Smooth muscle cell (in vitro differentiated cells): ENCODE measurements at regions not wholly inside any gene's neighbourhood (a gene's known extent, or its start where the extent isn't known, plus 50 kb on each side); places are given as distances from the start of the nearest gene placed in this dataset.

Experiments
- DNase-seq: peaks from one replicate; lab custom pipeline; 2025; ENCODE audit not compliant: unreplicated experiment; lab: John Stamatoyannopoulos, UW
- H2AFZ ChIP-seq: fragments of 200-600 bp; sonication (generic); 2 replicates; pipeline ENCODE4 v1.6.0; 2016; ENCODE audit warnings: antibody characterized with exemption, low read depth, mild to moderate bottlenecking
- H3F3A ChIP-seq: fragments of 200-600 bp; sonication (generic); 2 replicates; pipeline ENCODE4 v1.6.0; 2017; ENCODE audit warnings: antibody characterized with exemption, low read depth
- H3K27ac ChIP-seq: fragments of 200-600 bp; sonication (generic); 2 replicates; pipeline ENCODE4 v1.5.1; 2016; ENCODE audit warnings: low read depth, mild to moderate bottlenecking
- H3K27me3 ChIP-seq: fragments of 200-600 bp; sonication (generic); 2 replicates; pipeline ENCODE4 v1.6.1; 2016; ENCODE audit warnings: low read depth, mild to moderate bottlenecking
- H3K36me3 ChIP-seq: fragments of 200-600 bp; sonication (generic); 2 replicates; pipeline ENCODE4 v1.5.1; 2016; ENCODE audit warnings: low read depth
- H3K4me1 ChIP-seq: fragments of 200-600 bp; sonication (generic); 2 replicates; pipeline ENCODE4 v1.5.1; 2016; ENCODE audit warnings: low read depth
- H3K4me2 ChIP-seq: fragments of 200-600 bp; sonication (generic); 2 replicates; pipeline ENCODE4 v1.6.0; 2016; ENCODE audit warnings: mild to moderate bottlenecking
- H3K4me3 ChIP-seq: fragments of 200-600 bp; sonication (generic); 2 replicates; pipeline ENCODE4 v1.5.1; 2016; ENCODE audit warnings: mild to moderate bottlenecking
- H3K79me2 ChIP-seq: fragments of 200-600 bp; sonication (generic); 2 replicates; pipeline ENCODE4 v1.6.0; 2016; ENCODE audit warnings: low read depth, mild to moderate bottlenecking
- H3K9ac ChIP-seq: fragments of 200-600 bp; sonication (generic); 2 replicates; pipeline ENCODE4 v1.6.0; 2016; ENCODE audit warnings: low read depth
- H3K9me3 ChIP-seq: fragments of 200-600 bp; sonication (generic); replicated peaks from 2 replicates; pipeline ENCODE4 v1.5.1; 2016; ENCODE audit warnings: low read depth
- H4K20me1 ChIP-seq: fragments of 200-600 bp; sonication (generic); 2 replicates; pipeline ENCODE4 v1.6.0; 2016; ENCODE audit warnings: low read depth
- WGBS: methylation state at CpG from one replicate; pipeline ENCODE4 v1.1.7; 2016; ENCODE audit warnings: low lambda C conversion rate; 5-methylcytosine and 5-hydroxymethylcytosine counted together
- TF ChIP-seq, protein P1 (sequence below): fragments of 200-600 bp; sonication (generic); IDR thresholded peaks from 2 replicates; pipeline ENCODE4 v1.5.1; 2017; ENCODE audit warnings: borderline replicate concordance, mild to moderate bottlenecking, antibody characterized with exemption; ENCODE audit not compliant: insufficient read depth, poor library complexity, severe bottlenecking

GRCh38 chrX:1941321-1941720 is 326.5 kb downstream of the ASMT start:
- 78% methylated on average over 6 of the region's 6 CpGs for WGBS
- no peak for DNase-seq
- Histone ChIP-seq H2AFZ (no peak overlapping the region), H3K79me2 (no peaks in the 10 kb centered on the region), H3K4me2 (no peak overlapping the region), H3K36me3 (no peaks in the 10 kb centered on the region), H3K4me3 (no peak overlapping the region), H3K4me1 (no peaks in the 10 kb centered on the region), H3K9ac (no peak overlapping the region), H3F3A (no peaks in the 10 kb centered on the region), H3K27ac (no peak overlapping the region), H3K27me3 (no peaks in the 10 kb centered on the region), H3K9me3 (no peaks in the 10 kb centered on the region), H4K20me1 (no peaks in the 10 kb centered on the region)
- TF ChIP-seq, protein P1, sequence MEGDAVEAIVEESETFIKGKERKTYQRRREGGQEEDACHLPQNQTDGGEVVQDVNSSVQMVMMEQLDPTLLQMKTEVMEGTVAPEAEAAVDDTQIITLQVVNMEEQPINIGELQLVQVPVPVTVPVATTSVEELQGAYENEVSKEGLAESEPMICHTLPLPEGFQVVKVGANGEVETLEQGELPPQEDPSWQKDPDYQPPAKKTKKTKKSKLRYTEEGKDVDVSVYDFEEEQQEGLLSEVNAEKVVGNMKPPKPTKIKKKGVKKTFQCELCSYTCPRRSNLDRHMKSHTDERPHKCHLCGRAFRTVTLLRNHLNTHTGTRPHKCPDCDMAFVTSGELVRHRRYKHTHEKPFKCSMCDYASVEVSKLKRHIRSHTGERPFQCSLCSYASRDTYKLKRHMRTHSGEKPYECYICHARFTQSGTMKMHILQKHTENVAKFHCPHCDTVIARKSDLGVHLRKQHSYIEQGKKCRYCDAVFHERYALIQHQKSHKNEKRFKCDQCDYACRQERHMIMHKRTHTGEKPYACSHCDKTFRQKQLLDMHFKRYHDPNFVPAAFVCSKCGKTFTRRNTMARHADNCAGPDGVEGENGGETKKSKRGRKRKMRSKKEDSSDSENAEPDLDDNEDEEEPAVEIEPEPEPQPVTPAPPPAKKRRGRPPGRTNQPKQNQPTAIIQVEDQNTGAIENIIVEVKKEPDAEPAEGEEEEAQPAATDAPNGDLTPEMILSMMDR: no peak

GRCh38 chrX:1945879-1946278 is 331.0 kb downstream of the ASMT start:
- no peaks in the 10 kb centered on the region for H3K36me3 ChIP-seq
- H3K9me3 ChIP-seq: no peaks in the 10 kb centered on the region
- H3K4me3 ChIP-seq: no peak overlapping the region
- TF ChIP-seq, protein P1: no peak
- H3K79me2 ChIP-seq: no peaks in the 10 kb centered on the region
- no peak overlapping the region for H3K27ac ChIP-seq
- DNase-seq: no peak
- no peak overlapping the region for H3K9ac ChIP-seq
- H3F3A ChIP-seq: no peaks in the 10 kb centered on the region
- no peaks in the 10 kb centered on the region for H3K4me1 ChIP-seq
- no peak overlapping the region for H2AFZ ChIP-seq
- H3K4me2 ChIP-seq: no peak overlapping the region
- H4K20me1 ChIP-seq: no peaks in the 10 kb centered on the region
- no peaks in the 10 kb centered on the region for H3K27me3 ChIP-seq
- 97% methylated on average over 10 of the region's 10 CpGs for WGBS

- Histone ChIP-seq H4K20me1 (no peaks in the 10 kb centered on the region), H2AFZ (no peak overlapping the region), H3K9me3 (no peaks in the 10 kb centered on the region), H3K9ac (no peak overlapping the region), H3K4me3 (no peak overlapping the region), H3K36me3 (no peaks in the 10 kb centered on the region), H3F3A (no peaks in the 10 kb centered on the region), H3K4me2 (no peak overlapping the region), H3K27me3 (no peaks in the 10 kb centered on the region), H3K27ac (no peak overlapping the region), H3K4me1 (no peaks in the 10 kb centered on the region), H3K79me2 (no peaks in the 10 kb centered on the region)
- TF ChIP-seq, protein P1: no peak
- WGBS: 94% methylated on average over 9 of the region's 9 CpGs
- DNase-seq: no peak
Measured at GRCh38 chrX:1946974-1947373, 332.1 kb downstream of the ASMT start.
